Endothelial cell of umbilical vein (primary cell): ENCODE measurements at regions not wholly inside any gene's neighbourhood (a gene's known extent, or its start where the extent isn't known, plus 50 kb on each side); places are given as distances from the start of the nearest gene placed in this dataset.

Experiments
- EZH2 ChIP-seq: IDR thresholded peaks from 2 replicates; pipeline ENCODE4 v1.6.1; 2012; ENCODE audit warnings: borderline replicate concordance, low read depth, mild to moderate bottlenecking, moderate library complexity, low read length, inconsistent platforms; ENCODE audit not compliant: severe bottlenecking
- FOS ChIP-seq: IDR thresholded peaks from 2 replicates; pipeline ENCODE4 v1.6.1; 2011; ENCODE audit warnings: mild to moderate bottlenecking, low read length, moderate library complexity, borderline replicate concordance; ENCODE audit not compliant: insufficient read depth
- MYC ChIP-seq: IDR thresholded peaks from one replicate; pipeline ENCODE4 v1.6.1; 2011; ENCODE audit warnings: mild to moderate bottlenecking, low read depth, low read length
- POLR2A ChIP-seq: IDR thresholded peaks from 2 replicates; pipeline ENCODE4 v1.6.1; 2012; ENCODE audit warnings: low read depth, mild to moderate bottlenecking, control low read depth, low read length
- POLR2AphosphoS5 ChIP-seq: IDR thresholded peaks from 2 replicates; pipeline ENCODE4 v1.6.1; 2012; ENCODE audit warnings: low read depth, mild to moderate bottlenecking, control low read depth, low read length, moderate library complexity; ENCODE audit not compliant: insufficient read depth
- TF ChIP-seq, protein P1 (sequence below), 2 donors: IDR thresholded peaks; 1 replicate in 1 of 2; 2 replicates in 1 of 2; pipeline ENCODE4 v1.5.1; 2011; ENCODE audit warnings: low read length in 2 of 2, mild to moderate bottlenecking in 2 of 2, moderate library complexity in 2 of 2, control low read depth in 1 of 2, inconsistent platforms in 1 of 2, low read depth in 1 of 2; ENCODE audit not compliant: insufficient read depth in 1 of 2; ENCODE audit errors: extremely low read depth in 1 of 2
- TF ChIP-seq, protein P2 (sequence below): IDR thresholded peaks from 2 replicates; pipeline ENCODE4 v1.6.1; 2011; ENCODE audit not compliant: insufficient read depth, insufficient read length

DNA sequence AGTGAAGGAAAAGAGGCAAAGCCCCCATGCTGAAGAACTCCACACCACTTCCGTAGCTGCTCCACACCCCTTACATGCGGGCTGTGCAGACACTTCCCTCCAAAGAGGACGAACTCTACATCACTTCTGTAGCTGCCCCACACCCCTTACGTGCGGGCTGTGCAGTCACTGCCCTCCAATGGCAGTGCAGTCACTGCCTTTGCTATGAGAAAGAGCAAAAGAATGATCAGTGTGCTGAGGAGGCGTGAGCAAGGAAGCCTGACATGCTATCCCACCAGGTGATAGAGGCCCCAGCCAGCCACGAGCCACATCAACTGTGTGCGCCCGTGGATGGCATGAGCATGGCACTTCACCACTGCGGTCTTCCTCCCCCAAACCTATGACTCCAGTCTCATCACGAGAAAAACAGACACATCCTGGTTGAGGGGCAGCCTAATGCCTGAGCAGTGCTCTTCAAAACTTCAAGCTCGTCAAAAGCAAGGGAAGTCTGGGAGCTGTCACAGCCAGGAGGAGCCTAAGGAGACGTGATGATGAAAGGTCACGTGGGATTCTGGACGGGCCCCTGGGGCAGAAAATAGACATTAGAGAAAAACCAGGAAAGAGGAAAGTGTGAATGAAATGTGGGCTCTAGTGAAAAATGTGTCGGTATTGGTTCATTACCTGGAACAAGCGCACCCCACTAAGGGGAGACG, 60.8 kb upstream of the C14orf180 start:
- TF ChIP-seq EZH2 (no peak), POLR2A (no peak), FOS (no peak), MYC (no peak), POLR2AphosphoS5 (no peak)
- TF ChIP-seq, protein P1, sequence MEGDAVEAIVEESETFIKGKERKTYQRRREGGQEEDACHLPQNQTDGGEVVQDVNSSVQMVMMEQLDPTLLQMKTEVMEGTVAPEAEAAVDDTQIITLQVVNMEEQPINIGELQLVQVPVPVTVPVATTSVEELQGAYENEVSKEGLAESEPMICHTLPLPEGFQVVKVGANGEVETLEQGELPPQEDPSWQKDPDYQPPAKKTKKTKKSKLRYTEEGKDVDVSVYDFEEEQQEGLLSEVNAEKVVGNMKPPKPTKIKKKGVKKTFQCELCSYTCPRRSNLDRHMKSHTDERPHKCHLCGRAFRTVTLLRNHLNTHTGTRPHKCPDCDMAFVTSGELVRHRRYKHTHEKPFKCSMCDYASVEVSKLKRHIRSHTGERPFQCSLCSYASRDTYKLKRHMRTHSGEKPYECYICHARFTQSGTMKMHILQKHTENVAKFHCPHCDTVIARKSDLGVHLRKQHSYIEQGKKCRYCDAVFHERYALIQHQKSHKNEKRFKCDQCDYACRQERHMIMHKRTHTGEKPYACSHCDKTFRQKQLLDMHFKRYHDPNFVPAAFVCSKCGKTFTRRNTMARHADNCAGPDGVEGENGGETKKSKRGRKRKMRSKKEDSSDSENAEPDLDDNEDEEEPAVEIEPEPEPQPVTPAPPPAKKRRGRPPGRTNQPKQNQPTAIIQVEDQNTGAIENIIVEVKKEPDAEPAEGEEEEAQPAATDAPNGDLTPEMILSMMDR (IDR thresholded peaks at IDR 0.05; ENCODE audit: extremely low read depth in 1 of 2, insufficient read depth in 1 of 2, low read depth in 1 of 2, low read length in 2 of 2) = no peak
- TF ChIP-seq, protein P2, sequence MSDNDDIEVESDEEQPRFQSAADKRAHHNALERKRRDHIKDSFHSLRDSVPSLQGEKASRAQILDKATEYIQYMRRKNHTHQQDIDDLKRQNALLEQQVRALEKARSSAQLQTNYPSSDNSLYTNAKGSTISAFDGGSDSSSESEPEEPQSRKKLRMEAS = no peak
